Glutamatergic neuron (in vitro differentiated cells): ENCODE measurements at regions not wholly inside any gene's neighbourhood (a gene's known extent, or its start where the extent isn't known, plus 50 kb on each side); places are given as distances from the start of the nearest gene placed in this dataset.

Source experiments
- DNase-seq: peaks from one replicate; pipeline ENCODE4 v3.0.0; 2022
- H3K27ac Mint-ChIP-seq: one replicate; pipeline ENCODE4 v1.8.0; 2020; ENCODE audit warnings: mild to moderate bottlenecking, mixed read lengths, inconsistent platforms; ENCODE audit not compliant: unreplicated experiment
- H3K27me3 Mint-ChIP-seq: one replicate; pipeline ENCODE4 v1.8.0; 2020; ENCODE audit warnings: mild to moderate bottlenecking, moderate library complexity, mixed read lengths, inconsistent platforms; ENCODE audit not compliant: unreplicated experiment
- H3K36me3 Mint-ChIP-seq: one replicate; pipeline ENCODE4 v1.8.0; 2020; ENCODE audit warnings: mild to moderate bottlenecking, mixed read lengths, inconsistent platforms; ENCODE audit not compliant: unreplicated experiment
- H3K4me1 Mint-ChIP-seq: one replicate; pipeline ENCODE4 v1.8.0; 2020; ENCODE audit warnings: mild to moderate bottlenecking, low read depth, mixed read lengths, inconsistent platforms; ENCODE audit not compliant: unreplicated experiment
- H3K4me3 Mint-ChIP-seq: one replicate; pipeline ENCODE4 v1.8.0; 2020; ENCODE audit warnings: mild to moderate bottlenecking, mixed read lengths, inconsistent platforms; ENCODE audit not compliant: unreplicated experiment
- H3K9me3 Mint-ChIP-seq: one replicate; pipeline ENCODE4 v1.8.0; 2020; ENCODE audit warnings: mild to moderate bottlenecking, moderate library complexity, mixed read lengths, inconsistent platforms; ENCODE audit not compliant: unreplicated experiment
- CTCF ChIP-seq: fragments of 200-600 bp; sonication (generic); IDR thresholded peaks from one replicate; pipeline ENCODE4 v1.5.0; 2021; ENCODE audit not compliant: partially characterized antibody, unreplicated experiment

GRCh38 chr2:183488421-183488820, 364.2 kb downstream of the NUP35 start:
- no peak for DNase-seq
- no peaks in the 10 kb centered on the region for H3K9me3 Mint-ChIP-seq
- H3K27ac Mint-ChIP-seq: no peak overlapping the region
- TF ChIP-seq CTCF: no peak
- H3K4me1 Mint-ChIP-seq: no peaks in the 10 kb centered on the region
- H3K36me3 Mint-ChIP-seq: no peaks in the 10 kb centered on the region
- no peak overlapping the region for H3K4me3 Mint-ChIP-seq
- H3K27me3 Mint-ChIP-seq: no peaks in the 10 kb centered on the region

GRCh38 chr2:183490489-183490888, 366.2 kb downstream of the NUP35 start:
- Mint-ChIP-seq H3K27ac (no peak overlapping the region), H3K27me3 (no peaks in the 10 kb centered on the region), H3K36me3 (no peaks in the 10 kb centered on the region), H3K9me3 (no peaks in the 10 kb centered on the region), H3K4me1 (no peaks in the 10 kb centered on the region), H3K4me3 (no peak overlapping the region)
- no peak for TF ChIP-seq CTCF
- no peak for DNase-seq

- Mint-ChIP-seq H3K27ac (no peak overlapping the region), H3K36me3 (no peaks in the 10 kb centered on the region), H3K27me3 (no peaks in the 10 kb centered on the region), H3K4me1 (no peaks in the 10 kb centered on the region), H3K4me3 (no peak overlapping the region), H3K9me3 (no peaks in the 10 kb centered on the region)
- no peak for TF ChIP-seq CTCF
- no peak for DNase-seq
Measured at GRCh38 chr2:183490914-183491313, 366.7 kb downstream of the NUP35 start.

- Mint-ChIP-seq H3K27me3 (no peaks in the 10 kb centered on the region), H3K4me1 (no peaks in the 10 kb centered on the region)
Measured at GRCh38 chr2:183493040-183493439, 368.8 kb downstream of the NUP35 start.

GRCh38 chr2:183495079-183495478, 370.8 kb downstream of the NUP35 start:
- Mint-ChIP-seq H3K4me3 (no peak overlapping the region), H3K9me3 (no peaks in the 10 kb centered on the region), H3K27me3 (no peaks in the 10 kb centered on the region), H3K27ac (no peak overlapping the region), H3K36me3 (no peaks in the 10 kb centered on the region), H3K4me1 (no peaks in the 10 kb centered on the region)
- TF ChIP-seq CTCF: no peak
- no peak for DNase-seq

More at GRCh38 chr2:183493040-183493439, 368.8 kb downstream of the NUP35 start:
- TF ChIP-seq CTCF: no peak
- no peaks in the 10 kb centered on the region for H3K36me3 Mint-ChIP-seq
- no peaks in the 10 kb centered on the region for H3K9me3 Mint-ChIP-seq
- no peak for DNase-seq
- H3K4me3 Mint-ChIP-seq: no peak overlapping the region
- no peak overlapping the region for H3K27ac Mint-ChIP-seq
